Epithelial cell of esophagus (primary cell): ENCODE measurements at regions not wholly inside any gene's neighbourhood (a gene's known extent, or its start where the extent isn't known, plus 50 kb on each side); places are given as distances from the start of the nearest gene placed in this dataset.

Experiments used
- DNase-seq: peaks from one replicate; pipeline ENCODE4 v3.0.0; 2010; ENCODE audit warnings: low read depth
- H3K4me3 ChIP-seq: 2 replicates; pipeline ENCODE4 v1.5.1; 2011; ENCODE audit warnings: mild to moderate bottlenecking, low read length, control low read depth
- TF ChIP-seq, protein P1 (sequence below): IDR thresholded peaks from 2 replicates; pipeline ENCODE4 v1.5.1; 2011; ENCODE audit warnings: low read depth, mild to moderate bottlenecking, low read length, control low read depth, inconsistent platforms; ENCODE audit not compliant: insufficient read depth; ENCODE audit errors: missing control alignments

GRCh38 chr14:99042381-99043266 lies 229.4 kb downstream of the BCL11B start:
- TF ChIP-seq, protein P1, sequence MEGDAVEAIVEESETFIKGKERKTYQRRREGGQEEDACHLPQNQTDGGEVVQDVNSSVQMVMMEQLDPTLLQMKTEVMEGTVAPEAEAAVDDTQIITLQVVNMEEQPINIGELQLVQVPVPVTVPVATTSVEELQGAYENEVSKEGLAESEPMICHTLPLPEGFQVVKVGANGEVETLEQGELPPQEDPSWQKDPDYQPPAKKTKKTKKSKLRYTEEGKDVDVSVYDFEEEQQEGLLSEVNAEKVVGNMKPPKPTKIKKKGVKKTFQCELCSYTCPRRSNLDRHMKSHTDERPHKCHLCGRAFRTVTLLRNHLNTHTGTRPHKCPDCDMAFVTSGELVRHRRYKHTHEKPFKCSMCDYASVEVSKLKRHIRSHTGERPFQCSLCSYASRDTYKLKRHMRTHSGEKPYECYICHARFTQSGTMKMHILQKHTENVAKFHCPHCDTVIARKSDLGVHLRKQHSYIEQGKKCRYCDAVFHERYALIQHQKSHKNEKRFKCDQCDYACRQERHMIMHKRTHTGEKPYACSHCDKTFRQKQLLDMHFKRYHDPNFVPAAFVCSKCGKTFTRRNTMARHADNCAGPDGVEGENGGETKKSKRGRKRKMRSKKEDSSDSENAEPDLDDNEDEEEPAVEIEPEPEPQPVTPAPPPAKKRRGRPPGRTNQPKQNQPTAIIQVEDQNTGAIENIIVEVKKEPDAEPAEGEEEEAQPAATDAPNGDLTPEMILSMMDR: no peak
- DNase-seq: no peak
- H3K4me3 ChIP-seq: no peak overlapping the region

- DNase-seq: no peak
- TF ChIP-seq, protein P1: no peak
- no peak overlapping the region for H3K4me3 ChIP-seq
Measured at GRCh38 chr14:99043267-99043615, 228.8 kb downstream of the BCL11B start.

DNA sequence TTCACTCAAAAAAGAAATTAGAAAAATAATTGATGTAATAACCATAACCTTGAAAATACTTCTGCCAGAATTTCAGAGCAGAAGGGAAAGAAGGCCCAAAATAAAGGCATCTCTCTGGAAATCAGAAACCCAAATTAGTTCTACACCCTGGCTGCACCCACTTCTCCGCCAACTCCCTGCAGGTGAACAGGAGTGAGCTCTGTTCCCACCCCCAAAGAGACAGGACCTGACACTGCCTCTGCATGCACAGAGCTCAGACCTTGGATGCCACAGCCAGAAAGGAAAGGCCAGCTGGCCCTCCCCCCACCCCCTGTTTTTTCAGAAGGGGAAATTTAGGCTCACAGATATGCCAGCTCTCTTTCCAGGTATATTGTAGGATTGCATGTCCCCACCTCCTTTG lies 228.2 kb downstream of the BCL11B start:
- no peak overlapping the region for H3K4me3 ChIP-seq
- TF ChIP-seq, protein P1: no peak
- DNase-seq: no peak

GRCh38 chr14:99047441-99048031 lies 224.5 kb downstream of the BCL11B start:
- no peak for DNase-seq
- TF ChIP-seq, protein P1: no peak
- no peak overlapping the region for H3K4me3 ChIP-seq

- no peak for DNase-seq
- TF ChIP-seq, protein P1: no peak
- no peak overlapping the region for H3K4me3 ChIP-seq
Measured at GRCh38 chr14:99050309-99050708, 221.7 kb downstream of the BCL11B start.

- H3K4me3 ChIP-seq: no peak overlapping the region
- DNase-seq: no peak
- TF ChIP-seq, protein P1: no peak
Measured at GRCh38 chr14:99052467-99052866, 219.5 kb downstream of the BCL11B start.

- TF ChIP-seq, protein P1: no peak
- peak; percentile 85 for DNase-seq
- H3K4me3 ChIP-seq: no peak overlapping the region
Measured at GRCh38 chr14:99055019-99055418, 217.0 kb downstream of the BCL11B start.
